ENCODE measurements at regions not wholly inside any gene's neighbourhood (a gene's known extent, or its start where the extent isn't known, plus 50 kb on each side); places are given as distances from the start of the nearest gene placed in this dataset.

DNA sequence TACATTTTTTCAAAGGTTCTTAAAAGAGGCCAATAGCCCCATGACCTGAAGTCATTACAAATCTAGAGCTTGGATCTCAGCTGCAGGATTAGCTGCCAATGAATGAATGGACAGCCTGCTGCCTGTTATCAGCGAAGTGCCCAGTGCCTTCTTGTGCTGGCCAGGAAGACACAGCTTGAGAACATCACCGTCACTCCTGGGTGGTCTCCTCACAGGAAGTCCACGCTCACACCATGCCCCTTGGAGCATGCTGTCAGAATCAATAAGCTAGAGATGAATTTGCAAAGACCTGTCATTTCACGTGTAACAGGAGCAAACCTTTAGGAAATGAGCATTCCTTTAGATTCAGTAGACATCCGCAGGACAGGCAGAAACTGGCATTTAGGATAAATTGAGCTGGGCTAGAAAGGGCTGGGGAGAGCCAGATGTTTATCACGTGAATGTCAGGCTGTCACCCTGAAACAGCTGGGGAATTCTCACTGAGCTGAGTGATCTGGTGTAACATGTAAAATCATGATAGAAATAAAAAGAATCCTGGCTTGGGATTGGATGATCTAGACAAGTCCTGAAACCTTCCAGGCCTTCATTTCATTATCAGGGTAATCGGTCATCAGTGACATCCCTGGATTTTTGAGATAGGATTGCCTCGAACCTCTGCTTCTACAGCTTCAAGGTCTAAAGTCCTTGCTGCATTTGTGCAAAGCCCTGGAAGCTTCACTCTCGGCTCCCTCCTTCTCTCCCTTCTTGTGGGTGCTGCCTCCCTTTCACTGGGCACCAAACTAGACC, 49.9 kb upstream of the MEDAG start:
- peaks cover 0 to 10% (median 0%) of the 10 kb centered on the region in 11 experiments; a peak in 1 of 22 replicates for H3K27me3 ChIP-seq
- TF ChIP-seq Cebpa-rat (IDR thresholded peaks at IDR 0.05): no peak
- H3K9ac ChIP-seq: peak overlapping the region in 1 of 11 experiments; percentile 12; a peak in 1 of 22 replicates
- H3K27ac ChIP-seq: no peak overlapping the region
- H3K36me3 ChIP-seq: no peaks in the 10 kb centered on the region; a peak in 1 of 22 replicates
- H3K9me3 ChIP-seq (replicated peaks in 1 of 11): peaks cover 0 to 9% (median 0%) of the 10 kb centered on the region in 11 experiments; a peak in 7 of 22 replicates
- H3K4me1 ChIP-seq: peaks cover 0 to 6% (median 0%) of the 10 kb centered on the region in 10 experiments; a peak in 3 of 20 replicates
- no peak overlapping the region for H3K4me2 ChIP-seq
- no peaks in the 10 kb centered on the region for H4K20me1 ChIP-seq
- no peak overlapping the region for H3K4me3 ChIP-seq
